Mesendoderm (in vitro differentiated cells): ENCODE measurements at regions not wholly inside any gene's neighbourhood (a gene's known extent, or its start where the extent isn't known, plus 50 kb on each side); places are given as distances from the start of the nearest gene placed in this dataset.

Experiments used
- DNase-seq: peaks from one replicate; pipeline ENCODE4 v3.0.0; 2013
- H2AK5ac ChIP-seq: 2 replicates; pipeline ENCODE4 v1.6.1; 2013; ENCODE audit warnings: low read length, inconsistent platforms
- H2BK120ac ChIP-seq: 2 replicates; pipeline ENCODE4 v1.6.1; 2013; ENCODE audit warnings: low read depth, mild to moderate bottlenecking, low read length, moderate library complexity, mixed read lengths
- H2BK15ac ChIP-seq: replicated peaks from 2 replicates; pipeline ENCODE4 v1.6.1; 2013; ENCODE audit warnings: low read depth, mild to moderate bottlenecking, moderate library complexity
- H2BK5ac ChIP-seq: 2 replicates; pipeline ENCODE4 v1.6.1; 2013; ENCODE audit warnings: low read length, inconsistent platforms
- H3K18ac ChIP-seq: 2 replicates; pipeline ENCODE4 v1.6.1; 2013; ENCODE audit warnings: mild to moderate bottlenecking, low read length, mixed read lengths
- H3K23ac ChIP-seq: one replicate; pipeline ENCODE4 v1.6.1; 2013; ENCODE audit warnings: low read length
- H3K27ac ChIP-seq: 2 replicates; pipeline ENCODE4 v1.5.1; 2013; ENCODE audit warnings: low read depth, mild to moderate bottlenecking, inconsistent platforms, low read length, moderate library complexity
- H3K27me3 ChIP-seq: 2 replicates; pipeline ENCODE4 v1.6.1; 2013; ENCODE audit warnings: low read length, control low read depth, mild to moderate bottlenecking, inconsistent platforms; ENCODE audit not compliant: insufficient read depth, poor library complexity
- H3K36me3 ChIP-seq: 2 replicates; pipeline ENCODE4 v1.6.1; 2013; ENCODE audit warnings: low read length, inconsistent platforms; ENCODE audit not compliant: control insufficient read depth, insufficient read depth
- H3K4ac ChIP-seq: one replicate; pipeline ENCODE4 v1.6.1; 2013; ENCODE audit warnings: low read depth, mild to moderate bottlenecking, low read length, moderate library complexity
- H3K4me1 ChIP-seq: 2 replicates; pipeline ENCODE4 v1.6.1; 2013; ENCODE audit warnings: low read depth, low read length, inconsistent platforms; ENCODE audit not compliant: control insufficient read depth
- H3K4me2 ChIP-seq: 2 replicates; pipeline ENCODE4 v1.6.1; 2013; ENCODE audit warnings: low read length
- H3K4me3 ChIP-seq: 2 replicates; pipeline ENCODE4 v1.5.1; 2013; ENCODE audit warnings: mild to moderate bottlenecking, low read length
- H3K56ac ChIP-seq: one replicate; pipeline ENCODE4 v1.6.1; 2013; ENCODE audit warnings: low read length
- H3K79me1 ChIP-seq: 2 replicates; pipeline ENCODE4 v1.6.1; 2013; ENCODE audit warnings: low read length, inconsistent platforms
- H3K79me2 ChIP-seq: 2 replicates; pipeline ENCODE4 v1.6.1; 2013; ENCODE audit warnings: mild to moderate bottlenecking, low read length; ENCODE audit not compliant: control insufficient read depth, insufficient read depth
- H3K9ac ChIP-seq: 2 replicates; pipeline ENCODE4 v1.6.1; 2013; ENCODE audit warnings: low read length, inconsistent platforms
- H4K5ac ChIP-seq: one replicate; pipeline ENCODE4 v1.6.1; 2013; ENCODE audit warnings: low read length
- H4K8ac ChIP-seq: one replicate; pipeline ENCODE4 v1.6.1; 2013; ENCODE audit warnings: low read depth, mild to moderate bottlenecking, control low read depth, low read length, moderate library complexity
- WGBS: extraction: QIAGEN DNeasy Blood & Tissue Kit; methylation state at CpG from one replicate; pipeline ENCODE4 v1.1.7; 2013; ENCODE audit warnings: low lambda C conversion rate, missing lambda C conversion rate; ENCODE audit not compliant: insufficient coverage; ENCODE audit errors: extremely low coverage; 5-methylcytosine and 5-hydroxymethylcytosine counted together

- H3K4me3 ChIP-seq, result no peak overlapping the region
- H4K5ac ChIP-seq, result no peak overlapping the region
- H3K79me2 ChIP-seq, result no peaks in the 10 kb centered on the region
- no peak overlapping the region for H3K18ac ChIP-seq
- H3K23ac ChIP-seq, result no peak overlapping the region
- DNase-seq, result no peak
- no peaks in the 10 kb centered on the region for H3K36me3 ChIP-seq
- no peaks in the 10 kb centered on the region for H3K79me1 ChIP-seq
- no peak overlapping the region for H4K8ac ChIP-seq
- no peak overlapping the region for H2AK5ac ChIP-seq
- no peak overlapping the region for H3K9ac ChIP-seq
- no peak overlapping the region for H3K56ac ChIP-seq
- no peak overlapping the region for H3K4ac ChIP-seq
- no CpG with 5 or more reads among the region's 1 CpG for WGBS
- no peaks in the 10 kb centered on the region for H3K4me1 ChIP-seq
- no peak overlapping the region for H2BK15ac ChIP-seq
- H2BK5ac ChIP-seq, result no peak overlapping the region
- H3K27ac ChIP-seq, result no peak overlapping the region
- H3K27me3 ChIP-seq, result no peaks in the 10 kb centered on the region
- no peak overlapping the region for H3K4me2 ChIP-seq
- H2BK120ac ChIP-seq, result no peak overlapping the region
Measured at GRCh38 chr5:28780083-28780692, 1741.8 kb upstream of the CDH9 start.

- no peak overlapping the region for H2BK5ac ChIP-seq
- H3K18ac ChIP-seq, result no peak overlapping the region
- H2AK5ac ChIP-seq, result no peak overlapping the region
- no peaks in the 10 kb centered on the region for H3K79me1 ChIP-seq
- H3K27ac ChIP-seq, result no peak overlapping the region
- no peaks in the 10 kb centered on the region for H3K79me2 ChIP-seq
- no peak overlapping the region for H3K4me2 ChIP-seq
- no peak overlapping the region for H2BK120ac ChIP-seq
- H3K36me3 ChIP-seq, result no peaks in the 10 kb centered on the region
- H3K56ac ChIP-seq, result no peak overlapping the region
- no peaks in the 10 kb centered on the region for H3K4me1 ChIP-seq
- H4K5ac ChIP-seq, result no peak overlapping the region
- DNase-seq, result peak; percentile 29
- no peak overlapping the region for H4K8ac ChIP-seq
- no peak overlapping the region for H3K4ac ChIP-seq
- H3K27me3 ChIP-seq, result no peaks in the 10 kb centered on the region
- H3K9ac ChIP-seq, result no peak overlapping the region
- H3K4me3 ChIP-seq, result no peak overlapping the region
- H2BK15ac ChIP-seq, result no peak overlapping the region
- H3K23ac ChIP-seq, result no peak overlapping the region
Measured at GRCh38 chr5:28779161-28779754, 1740.9 kb upstream of the CDH9 start.

GRCh38 chr5:28770307-28770706 is 1731.9 kb upstream of the CDH9 start:
- Histone ChIP-seq H2BK15ac (no peak overlapping the region), H3K9ac (no peak overlapping the region), H2BK120ac (no peak overlapping the region)

GRCh38 chr5:28766565-28767158 is 1728.3 kb upstream of the CDH9 start:
- Histone ChIP-seq H3K27ac (no peak overlapping the region), H4K8ac (no peak overlapping the region), H3K4me1 (no peaks in the 10 kb centered on the region), H3K18ac (no peak overlapping the region), H4K5ac (no peak overlapping the region), H2BK120ac (no peak overlapping the region), H2BK5ac (no peak overlapping the region), H3K4me3 (no peak overlapping the region), H3K79me1 (no peaks in the 10 kb centered on the region), H2BK15ac (no peak overlapping the region), H3K4me2 (no peak overlapping the region), H3K27me3 (no peaks in the 10 kb centered on the region), H3K23ac (no peak overlapping the region), H3K79me2 (no peaks in the 10 kb centered on the region), H2AK5ac (no peak overlapping the region), H3K4ac (no peak overlapping the region), H3K9ac (no peak overlapping the region), H3K36me3 (no peaks in the 10 kb centered on the region), H3K56ac (no peak overlapping the region)
- DNase-seq, result peak; percentile 41
- WGBS, result no CpG with 5 or more reads among the region's 2 CpGs

More at GRCh38 chr5:28770307-28770706, 1731.9 kb upstream of the CDH9 start:
- Histone ChIP-seq H4K8ac (no peak overlapping the region), H3K23ac (no peak overlapping the region), H4K5ac (no peak overlapping the region), H3K27ac (no peak overlapping the region), H3K4me2 (no peak overlapping the region), H3K18ac (no peak overlapping the region), H3K4ac (no peak overlapping the region), H3K56ac (no peak overlapping the region), H3K4me1 (no peaks in the 10 kb centered on the region), H3K79me1 (no peaks in the 10 kb centered on the region), H3K27me3 (no peaks in the 10 kb centered on the region), H2AK5ac (no peak overlapping the region), H3K4me3 (no peak overlapping the region), H2BK5ac (no peak overlapping the region), H3K79me2 (no peaks in the 10 kb centered on the region), H3K36me3 (no peaks in the 10 kb centered on the region)
- DNase-seq, result no peak
- no CpG with 5 or more reads among the region's 4 CpGs for WGBS

GRCh38 chr5:28751396-28751795 is 1713.0 kb upstream of the CDH9 start:
- Histone ChIP-seq H3K18ac (no peak overlapping the region), H2AK5ac (no peak overlapping the region), H2BK120ac (no peak overlapping the region), H3K27ac (no peak overlapping the region), H3K79me1 (no peaks in the 10 kb centered on the region), H4K8ac (no peak overlapping the region), H2BK15ac (no peak overlapping the region), H2BK5ac (no peak overlapping the region), H3K27me3 (no peaks in the 10 kb centered on the region), H4K5ac (no peak overlapping the region), H3K36me3 (no peaks in the 10 kb centered on the region), H3K79me2 (no peaks in the 10 kb centered on the region), H3K9ac (no peak overlapping the region), H3K4me1 (no peaks in the 10 kb centered on the region), H3K4ac (no peak overlapping the region), H3K4me2 (no peak overlapping the region), H3K56ac (no peak overlapping the region), H3K4me3 (no peak overlapping the region), H3K23ac (no peak overlapping the region)
- no peak for DNase-seq
- WGBS, result no CpG with 5 or more reads among the region's 4 CpGs

GRCh38 chr5:28750251-28750650 is 1711.9 kb upstream of the CDH9 start:
- Histone ChIP-seq H2BK15ac (no peak overlapping the region), H3K4me3 (no peak overlapping the region), H3K9ac (no peak overlapping the region), H3K36me3 (no peaks in the 10 kb centered on the region), H3K27ac (no peak overlapping the region), H2AK5ac (no peak overlapping the region), H3K18ac (no peak overlapping the region), H3K27me3 (no peaks in the 10 kb centered on the region), H2BK5ac (no peak overlapping the region), H4K8ac (no peak overlapping the region), H3K79me1 (no peaks in the 10 kb centered on the region), H3K79me2 (no peaks in the 10 kb centered on the region), H3K4ac (no peak overlapping the region), H3K56ac (no peak overlapping the region), H4K5ac (no peak overlapping the region), H2BK120ac (no peak overlapping the region), H3K4me2 (no peak overlapping the region), H3K23ac (no peak overlapping the region), H3K4me1 (no peaks in the 10 kb centered on the region)
- DNase-seq, result no peak
